GM19468 (cell line): ENCODE measurements at regions not wholly inside any gene's neighbourhood (a gene's known extent, or its start where the extent isn't known, plus 50 kb on each side); places are given as distances from the start of the nearest gene placed in this dataset.
A peak's percentile ranks its signal among the peaks of the same experiment; 100 is the strongest.

ENCODE experiments used
- ATAC-seq: cut with Tn5 transposase; IDR thresholded peaks from one replicate; pipeline ENCODE4 v1.9.1; 2021; ENCODE audit warnings: mild to moderate bottlenecking, moderate library complexity, moderate number of reproducible peaks; ENCODE audit not compliant: unreplicated experiment; ENCODE audit errors: extremely low read depth

- ATAC-seq = no peak
Measured at GRCh38 chr4:10958226-10958856, 273.8 kb upstream of the CLNK start.

GRCh38 chr4:10951306-10951705, 266.7 kb upstream of the CLNK start:
- no peak for ATAC-seq

- ATAC-seq = no peak
Measured at GRCh38 chr4:10949039-10949733, 264.6 kb upstream of the CLNK start.

GRCh38 chr4:10947898-10948297, 263.3 kb upstream of the CLNK start:
- ATAC-seq = no peak

- ATAC-seq = no peak
Measured at GRCh38 chr4:10944321-10944720, 259.8 kb upstream of the CLNK start.

- no peak for ATAC-seq
Measured at GRCh38 chr4:10942156-10942555, 257.6 kb upstream of the CLNK start.

- no peak for ATAC-seq
Measured at GRCh38 chr4:10929818-10930217, 245.2 kb upstream of the CLNK start.

- no peak for ATAC-seq
Measured at GRCh38 chr4:10925996-10926395, 241.4 kb upstream of the CLNK start.

GRCh38 chr4:10924274-10924673, 239.7 kb upstream of the CLNK start:
- ATAC-seq = no peak

- ATAC-seq = no peak
Measured at GRCh38 chr4:10917566-10917965, 233.0 kb upstream of the CLNK start.

GRCh38 chr4:10898072-10898471, 213.5 kb upstream of the CLNK start:
- no peak for ATAC-seq

GRCh38 chr4:10897076-10897475, 212.5 kb upstream of the CLNK start:
- no peak for ATAC-seq

- ATAC-seq = peak; percentile 53
Measured at GRCh38 chr4:10893395-10893794, 208.8 kb upstream of the CLNK start.

GRCh38 chr4:10891866-10892265, 207.3 kb upstream of the CLNK start:
- no peak for ATAC-seq

- no peak for ATAC-seq
Measured at GRCh38 chr4:10889819-10890218, 205.3 kb upstream of the CLNK start.

- ATAC-seq = no peak
Measured at GRCh38 chr4:10879411-10880110, 195.0 kb upstream of the CLNK start.

GRCh38 chr4:10878861-10879260, 194.3 kb upstream of the CLNK start:
- ATAC-seq = no peak

GRCh38 chr4:10877076-10877475, 192.5 kb upstream of the CLNK start:
- ATAC-seq = no peak

GRCh38 chr4:10875144-10875799, 190.7 kb upstream of the CLNK start:
- no peak for ATAC-seq

- no peak for ATAC-seq
Measured at GRCh38 chr4:10873809-10874208, 189.2 kb upstream of the CLNK start.
